ENCODE measurements at regions not wholly inside any gene's neighbourhood (a gene's known extent, or its start where the extent isn't known, plus 50 kb on each side); places are given as distances from the start of the nearest gene placed in this dataset.

- TF ChIP-seq CTCF (IDR thresholded peaks at IDR 0.05) (no peak), ZFX (IDR thresholded peaks at IDR 0.05; ENCODE audit: borderline replicate concordance) (no peak)
Measured at GRCh38 chr6:153485072-153485471, 354.0 kb upstream of the RGS17 start.
